GM21360 (cell line): ENCODE measurements at regions not wholly inside any gene's neighbourhood (a gene's known extent, or its start where the extent isn't known, plus 50 kb on each side); places are given as distances from the start of the nearest gene placed in this dataset.

Experiments
- ATAC-seq: cut with Tn5 transposase; IDR thresholded peaks from one replicate; pipeline ENCODE4 v1.9.1; 2021; ENCODE audit warnings: mild to moderate bottlenecking, moderate library complexity; ENCODE audit not compliant: unreplicated experiment

DNA sequence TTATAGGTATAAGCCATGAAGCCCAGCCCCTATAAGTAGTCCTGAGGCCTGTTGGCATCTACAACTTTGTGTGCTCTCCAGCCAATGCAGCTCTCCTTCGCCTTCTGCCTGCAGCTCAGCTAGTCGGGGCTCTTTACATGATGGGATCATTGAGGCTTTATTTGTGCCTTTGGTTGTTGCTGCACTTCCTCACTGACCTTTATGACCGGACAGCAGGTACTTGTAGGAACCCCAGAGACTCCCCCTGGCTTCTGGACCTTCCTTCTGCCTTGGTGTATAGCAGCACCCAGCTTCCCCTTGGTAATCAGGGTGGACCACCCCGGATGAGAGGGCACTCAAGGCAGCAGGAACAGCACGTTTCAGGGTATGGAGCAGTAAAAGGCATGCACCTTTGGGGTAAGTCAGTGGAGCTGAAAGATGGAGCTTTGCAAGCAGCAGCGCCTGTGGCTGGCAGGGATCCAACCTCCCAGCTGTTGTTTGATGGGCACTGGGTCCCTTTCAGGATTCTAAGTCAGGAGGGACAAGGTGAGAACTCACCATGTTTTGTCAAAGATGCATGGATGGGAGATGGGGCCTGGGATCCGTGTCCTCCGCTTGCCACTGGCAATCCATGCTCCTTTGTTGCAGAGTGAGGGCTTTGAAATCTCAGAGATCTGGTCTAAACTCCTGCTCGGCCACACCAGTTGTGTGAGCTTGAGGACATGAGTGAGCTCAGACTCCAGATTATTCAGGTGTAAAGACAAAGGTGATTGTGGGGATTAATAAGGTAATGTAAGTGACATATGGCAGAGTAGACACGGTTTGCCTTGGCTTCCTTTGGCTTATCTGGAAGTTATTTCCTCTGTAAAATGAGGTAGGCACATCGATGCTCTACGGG lies 65.1 kb upstream of the KLF13 start:
- no peak for ATAC-seq

DNA sequence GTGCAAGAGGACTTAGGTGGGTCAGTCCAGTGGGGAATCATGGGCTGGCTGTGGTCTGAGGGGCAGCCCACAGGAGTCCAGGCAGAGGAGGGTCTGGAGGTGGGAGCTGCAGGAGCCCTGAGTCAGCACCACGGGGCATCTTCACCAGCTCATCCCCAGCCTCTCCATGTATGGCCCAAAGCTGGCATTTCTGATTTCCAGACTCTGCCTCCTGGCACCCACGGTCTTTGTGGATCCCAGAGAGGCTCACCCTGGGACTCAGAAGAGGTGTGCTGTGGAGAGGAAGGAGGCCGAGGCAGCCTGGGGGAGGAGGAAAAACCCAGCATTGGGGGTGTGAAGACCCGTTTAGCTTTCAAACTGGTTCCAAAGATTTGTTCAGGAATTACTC lies 64.5 kb upstream of the KLF13 start:
- no peak for ATAC-seq

DNA sequence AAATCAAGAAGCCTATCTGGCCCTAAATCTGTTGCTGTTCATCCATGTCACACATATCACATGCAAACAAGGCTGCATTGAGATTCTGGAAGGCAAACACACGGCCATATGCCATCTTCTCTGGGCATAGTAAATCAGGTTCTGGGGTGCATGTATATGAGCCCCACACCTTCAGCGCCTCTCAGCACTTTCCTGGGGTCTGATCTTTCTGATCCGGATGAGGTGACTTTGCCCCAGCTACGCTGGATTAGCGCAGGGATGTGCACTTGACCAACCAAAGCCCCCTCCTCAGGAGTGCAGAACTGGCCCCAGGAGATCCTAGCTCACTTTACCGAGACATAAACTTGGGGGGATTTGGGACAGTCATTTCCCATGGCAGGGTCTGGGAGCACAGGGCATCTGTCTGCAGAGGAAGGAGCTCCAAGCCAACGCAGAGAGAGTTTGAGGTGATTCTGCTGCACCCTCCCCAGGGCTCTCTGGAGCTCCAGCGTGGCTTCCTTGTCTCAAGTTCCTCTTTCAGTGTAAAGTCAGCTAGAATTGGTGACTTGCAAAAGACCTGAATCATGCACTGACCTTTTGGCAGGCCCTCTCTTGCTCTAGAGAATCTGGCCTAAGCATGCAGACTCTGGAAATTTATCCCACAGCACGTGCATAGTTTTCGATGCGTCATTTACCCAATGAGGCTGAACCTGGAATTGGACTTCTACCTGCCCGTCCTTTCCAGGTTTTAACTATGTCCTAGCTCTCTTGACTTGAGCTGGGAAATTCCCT lies 63.5 kb upstream of the KLF13 start:
- no peak for ATAC-seq

DNA sequence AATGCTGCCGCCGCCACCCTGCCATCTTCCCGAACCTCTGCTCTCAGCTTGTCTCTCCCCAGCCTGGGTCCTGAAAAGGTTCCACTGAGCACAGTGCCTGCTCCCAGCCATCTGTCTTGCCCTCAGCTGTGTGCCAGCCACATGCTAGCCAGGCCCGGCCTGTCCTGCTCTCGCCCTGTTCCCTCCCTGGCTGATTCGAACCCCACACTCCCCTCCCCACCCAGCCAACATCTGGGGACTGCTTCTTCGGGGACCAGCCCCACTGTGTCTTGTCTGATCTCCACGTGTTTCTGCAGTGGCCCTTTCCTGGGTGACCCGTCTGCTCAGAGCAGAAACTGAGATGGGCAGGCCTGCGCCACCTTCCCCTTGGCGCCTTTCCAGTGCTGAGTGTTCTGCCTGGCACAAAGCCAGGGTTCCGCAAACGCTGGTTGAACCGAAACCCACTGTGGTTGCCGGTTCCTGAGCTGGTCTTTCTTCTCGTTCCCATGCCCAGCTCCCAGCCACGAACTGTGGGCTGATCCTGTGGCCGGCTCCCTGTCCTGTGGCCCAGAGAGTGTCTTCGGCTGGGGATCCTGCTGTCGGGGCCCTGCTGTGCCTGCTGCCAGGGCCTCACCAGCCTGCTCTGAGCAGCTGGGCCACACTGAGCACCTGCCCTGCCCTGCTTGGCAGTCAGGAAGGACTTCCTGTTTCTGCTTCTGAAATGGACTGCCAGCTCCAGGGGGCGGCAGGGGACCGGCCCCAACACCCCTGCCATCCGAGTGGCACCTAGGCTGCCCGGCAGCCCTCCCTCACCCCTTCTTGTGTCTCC lies 62.7 kb upstream of the KLF13 start:
- no peak for ATAC-seq

DNA sequence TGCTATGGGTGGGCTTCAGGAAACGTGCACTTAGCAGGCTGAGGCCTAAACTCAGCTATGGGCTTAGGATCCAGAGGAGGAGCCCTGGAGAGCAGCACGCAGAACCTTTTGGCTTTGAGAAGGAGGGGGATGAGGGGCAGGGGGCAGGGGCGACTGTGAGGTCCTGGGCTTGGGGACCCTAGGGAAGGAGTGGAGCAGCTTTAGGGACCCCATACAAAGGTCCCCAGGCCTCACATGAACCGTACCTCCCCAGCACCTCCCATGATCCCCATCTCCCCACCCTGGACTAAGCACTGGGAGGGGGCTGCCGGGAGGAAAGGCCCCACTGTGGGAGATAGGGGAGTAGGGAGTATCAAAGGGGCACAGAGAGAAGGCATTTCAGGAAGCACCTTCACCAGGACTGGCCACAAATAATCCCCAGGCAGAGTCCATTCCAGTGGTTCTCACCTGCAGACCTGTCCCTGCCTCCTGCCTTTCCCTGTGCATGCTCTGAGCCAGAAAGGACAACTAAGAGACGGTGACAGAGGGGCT lies 62.0 kb upstream of the KLF13 start:
- no peak for ATAC-seq

DNA sequence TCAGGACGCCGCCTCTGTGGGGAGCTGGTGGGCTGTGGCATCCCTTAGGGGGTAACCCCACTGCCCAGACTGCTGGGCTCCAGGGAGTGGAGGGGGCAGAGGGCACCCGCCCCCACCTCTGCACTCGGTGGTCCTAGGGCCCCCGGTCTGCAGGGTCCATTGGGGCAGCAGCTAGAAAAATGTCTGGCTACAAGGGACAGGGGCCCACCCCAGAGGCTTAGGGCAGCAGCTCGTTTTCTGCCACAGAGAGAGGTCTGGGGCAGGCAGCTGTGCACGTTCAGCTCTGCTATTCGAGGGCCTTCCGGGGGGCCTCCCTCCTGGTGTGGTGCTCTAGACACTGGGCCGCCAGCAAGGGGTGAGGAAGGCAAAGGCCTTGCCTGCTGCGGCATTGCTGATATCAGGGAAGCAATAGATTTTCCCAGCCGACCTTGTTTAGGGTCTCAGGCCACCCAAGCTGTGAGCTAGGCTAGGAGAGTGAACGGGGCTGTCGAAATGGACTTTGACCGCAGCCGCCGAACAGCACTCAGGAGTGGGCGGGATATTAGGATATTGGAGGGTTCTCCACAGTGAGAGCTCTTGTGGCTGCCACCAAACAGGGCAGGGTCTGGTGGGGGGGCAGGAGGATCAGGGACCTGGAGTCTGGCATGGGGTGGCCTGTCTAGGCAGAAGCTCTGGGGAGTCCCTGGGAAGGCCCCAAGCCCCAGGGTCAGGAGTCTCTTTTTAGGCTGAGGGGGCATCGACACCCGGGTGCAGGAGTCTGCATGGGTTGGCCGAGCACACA lies 61.4 kb upstream of the KLF13 start:
- no peak for ATAC-seq

DNA sequence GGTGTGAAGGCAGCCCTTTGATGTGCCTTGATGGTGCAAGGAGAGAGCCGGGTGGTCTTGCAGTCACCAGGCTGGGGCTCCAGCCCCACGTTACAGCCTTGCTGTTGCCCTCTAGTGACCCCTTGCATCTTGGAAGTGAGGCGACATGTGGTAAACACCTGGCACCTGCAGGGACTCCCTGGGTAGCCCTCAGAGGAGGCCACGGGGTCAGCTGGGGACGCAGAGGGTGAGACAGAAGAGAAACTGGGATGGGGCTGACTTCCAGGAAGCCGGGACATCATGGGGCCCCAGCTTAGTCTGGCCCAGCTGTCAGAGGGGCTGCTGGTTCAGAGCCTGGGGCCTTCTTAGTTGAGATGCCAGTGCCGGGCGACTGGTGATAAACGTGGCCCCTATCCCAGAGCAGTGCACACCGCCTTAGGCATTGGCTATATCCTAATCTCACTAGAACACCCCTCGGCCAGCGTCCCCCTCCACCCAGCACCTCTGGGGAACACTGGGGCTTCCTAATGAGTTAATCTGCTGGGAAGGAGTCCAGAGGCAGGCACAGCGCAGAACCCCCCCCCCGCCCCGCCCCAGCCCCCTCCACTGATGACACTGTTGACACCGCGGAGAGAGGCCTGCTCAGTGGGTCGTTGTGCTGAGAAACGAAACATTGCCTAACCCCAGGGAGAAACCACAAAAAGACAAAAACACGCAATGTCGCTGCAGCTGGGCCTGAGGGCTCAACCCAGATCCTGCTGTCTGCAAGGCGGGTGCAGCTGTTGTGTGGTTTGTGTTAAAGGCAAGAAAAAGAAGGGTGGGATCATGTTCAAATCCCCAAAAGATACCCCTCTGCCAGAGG lies 60.5 kb upstream of the KLF13 start:
- ATAC-seq: peak; percentile 35

DNA sequence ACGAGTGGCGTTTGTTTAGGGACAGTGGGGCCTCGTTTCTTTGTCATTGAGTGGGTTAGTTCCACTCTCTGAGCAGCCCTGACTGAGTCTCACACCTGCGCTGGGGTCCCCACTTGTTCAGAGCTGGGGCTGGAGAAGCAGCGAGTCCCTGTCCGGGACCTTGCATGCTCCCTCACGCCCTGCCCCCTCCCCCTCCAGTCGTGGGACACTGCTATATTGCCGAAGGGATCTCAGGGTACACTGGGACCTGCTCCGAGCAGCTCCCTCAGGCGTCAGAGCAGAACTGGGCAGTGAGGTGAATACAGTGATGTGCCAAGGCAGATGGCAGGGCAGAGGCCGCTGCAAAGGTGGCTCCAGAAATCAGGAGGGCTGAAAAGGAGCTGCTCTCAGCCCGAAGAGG lies 59.9 kb upstream of the KLF13 start:
- ATAC-seq: peak; percentile 14

DNA sequence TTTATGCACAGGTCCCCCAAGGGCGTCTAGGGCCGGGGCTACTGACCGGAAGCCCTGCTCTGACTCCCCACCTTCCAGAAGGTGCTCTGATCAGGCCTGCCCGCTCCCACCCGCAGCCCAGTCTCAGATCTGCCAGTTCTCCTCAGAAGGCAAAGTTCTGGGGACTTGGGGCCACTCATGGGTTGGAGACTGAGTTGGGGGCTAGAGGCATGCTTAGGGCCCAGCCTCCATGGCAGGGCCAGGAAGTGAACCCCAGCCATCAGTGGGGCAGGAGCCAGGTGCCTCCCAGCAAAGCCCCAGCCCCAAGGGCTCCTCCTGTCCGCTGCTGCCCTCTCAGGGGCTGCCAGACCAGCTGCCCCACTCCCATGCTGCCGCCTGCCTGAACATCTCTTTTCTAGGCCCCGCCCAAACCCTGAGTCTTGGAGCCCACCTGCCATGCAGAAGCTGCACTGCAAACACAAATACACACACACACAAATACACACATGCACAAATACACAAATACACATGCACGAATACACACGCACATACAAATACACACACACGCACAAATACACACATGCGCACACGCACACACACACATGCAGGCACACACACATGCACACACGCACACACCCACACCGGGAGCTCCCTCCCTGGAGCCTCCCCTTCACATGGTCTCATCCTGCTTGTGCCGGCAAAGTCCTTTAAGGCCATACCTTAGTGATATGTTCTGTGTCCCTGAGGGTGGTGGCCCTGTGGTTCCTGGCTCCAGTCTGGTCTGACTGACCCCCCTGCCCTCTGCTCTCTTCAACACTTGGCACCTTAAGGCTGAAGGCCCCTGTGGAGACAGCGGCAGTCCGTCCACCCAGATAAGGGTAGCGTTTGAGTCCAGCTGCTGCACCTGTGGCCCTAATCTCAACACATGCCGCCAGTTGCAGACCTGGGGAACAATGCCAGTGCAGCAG lies 59.2 kb upstream of the KLF13 start:
- no peak for ATAC-seq

DNA sequence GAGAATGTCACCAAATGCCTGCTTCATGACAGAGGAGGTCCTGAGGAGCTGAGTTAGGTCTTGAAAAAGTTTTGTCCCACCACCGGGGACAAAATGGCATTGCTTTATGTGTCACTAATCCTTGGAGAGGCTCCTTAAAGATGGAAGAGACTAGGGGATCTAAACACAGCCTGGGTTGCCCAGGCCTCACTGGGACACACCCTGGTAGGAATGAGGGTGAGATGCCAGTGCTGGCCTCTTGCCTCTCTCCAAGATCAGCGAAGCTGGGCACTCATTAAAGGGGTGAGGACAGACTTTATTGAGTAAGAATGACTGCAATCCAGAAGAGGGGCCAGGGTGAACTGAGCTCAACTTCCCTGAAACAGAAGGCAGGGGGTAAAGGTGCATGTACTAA lies 58.5 kb upstream of the KLF13 start:
- ATAC-seq: no peak

DNA sequence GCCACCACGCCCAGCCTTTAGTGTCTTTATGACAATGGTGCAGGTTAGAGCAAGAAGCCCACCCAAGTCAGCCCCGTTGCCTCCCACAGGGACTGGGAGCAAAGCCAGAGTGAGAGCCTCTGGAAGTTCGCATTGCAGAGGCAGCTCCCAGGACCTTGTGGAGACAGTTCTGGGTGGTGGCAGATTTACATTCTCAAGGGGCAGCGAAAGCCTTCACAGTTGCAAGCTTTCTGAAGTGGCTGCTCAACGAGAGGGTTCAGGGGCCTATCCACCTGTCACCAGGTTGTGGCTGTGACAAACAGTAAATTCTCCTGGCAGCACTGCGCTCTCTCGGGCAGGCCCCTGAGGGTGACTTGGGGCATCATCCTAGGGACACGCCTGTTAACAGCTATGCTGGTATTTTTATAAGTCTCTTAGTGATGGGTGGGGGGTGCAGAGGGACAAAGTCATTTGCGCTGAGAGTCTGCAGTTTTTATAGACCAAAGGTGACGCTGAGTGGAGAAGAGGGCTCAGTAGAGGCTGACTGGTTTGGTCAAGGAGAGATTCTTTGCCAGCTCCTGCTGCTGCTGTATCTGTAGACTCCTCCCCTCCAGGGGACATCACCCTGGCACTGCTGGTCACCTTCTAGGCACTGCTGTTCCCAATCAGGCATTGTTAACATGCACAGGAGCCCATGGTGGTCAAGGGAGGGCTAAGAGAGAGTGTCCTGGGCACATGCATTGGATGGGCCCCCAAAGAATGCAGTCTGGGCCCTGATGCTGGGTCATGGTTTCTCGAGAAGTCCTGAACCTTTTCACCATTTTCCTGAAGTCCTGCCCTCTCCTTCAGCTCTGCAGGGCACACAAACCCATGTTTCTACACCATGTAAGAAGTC lies 57.5 kb upstream of the KLF13 start:
- ATAC-seq: no peak

DNA sequence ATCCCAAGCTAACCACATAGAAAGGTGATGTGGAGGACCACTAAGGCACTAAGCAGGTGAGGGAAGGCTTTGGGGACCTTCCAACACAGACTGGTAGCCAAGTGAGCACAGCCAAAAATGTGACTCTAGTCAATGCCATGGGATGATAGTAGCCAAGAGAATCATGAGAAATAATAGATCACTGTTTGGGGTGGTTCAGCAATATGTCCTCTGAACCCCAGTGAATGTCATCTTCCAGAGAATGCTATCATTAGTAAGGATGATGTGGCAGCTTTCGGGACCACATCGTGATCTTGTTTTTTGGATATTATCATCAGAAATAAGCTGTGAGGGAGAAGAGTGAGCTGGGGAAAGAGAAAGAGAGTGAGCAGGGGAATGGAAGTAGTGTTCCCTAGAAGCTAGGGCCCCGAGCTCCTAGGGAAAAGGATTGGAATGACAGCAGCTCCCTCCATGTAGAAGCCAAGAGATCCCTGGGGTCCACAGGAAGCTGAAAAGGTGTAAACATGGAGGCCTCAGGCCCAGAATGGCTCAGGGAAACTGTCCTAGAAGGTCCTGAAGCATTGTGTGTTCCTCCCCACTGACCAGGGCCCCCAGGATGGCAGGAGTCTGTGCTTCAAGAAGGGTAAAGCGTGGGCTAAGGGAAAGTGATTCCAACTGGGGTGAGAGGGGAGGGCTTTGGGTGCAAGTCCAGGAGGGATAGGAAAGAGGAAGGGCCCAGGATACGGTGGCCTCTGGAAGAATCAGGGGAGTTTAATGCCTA lies 56.6 kb upstream of the KLF13 start:
- no peak for ATAC-seq

DNA sequence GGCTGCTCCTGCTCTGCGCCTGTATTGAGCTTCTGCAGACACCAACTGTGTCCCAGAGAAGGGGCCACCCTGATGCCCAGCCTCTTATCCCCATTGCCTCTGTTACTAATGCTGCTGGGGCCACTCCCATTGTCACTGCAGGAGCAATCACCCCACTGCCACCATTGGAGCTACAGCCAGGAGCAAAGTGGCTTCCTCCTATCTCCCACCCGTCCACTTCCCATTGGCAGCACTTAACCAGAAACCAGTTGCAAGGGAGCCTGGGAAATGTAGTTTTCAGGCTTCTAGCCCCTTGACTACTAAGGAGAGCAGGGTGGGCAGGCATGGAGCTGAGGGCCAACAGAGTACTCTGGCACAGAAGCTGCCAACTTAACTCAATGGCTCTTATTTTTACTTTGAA lies 55.9 kb upstream of the KLF13 start:
- ATAC-seq: no peak

DNA sequence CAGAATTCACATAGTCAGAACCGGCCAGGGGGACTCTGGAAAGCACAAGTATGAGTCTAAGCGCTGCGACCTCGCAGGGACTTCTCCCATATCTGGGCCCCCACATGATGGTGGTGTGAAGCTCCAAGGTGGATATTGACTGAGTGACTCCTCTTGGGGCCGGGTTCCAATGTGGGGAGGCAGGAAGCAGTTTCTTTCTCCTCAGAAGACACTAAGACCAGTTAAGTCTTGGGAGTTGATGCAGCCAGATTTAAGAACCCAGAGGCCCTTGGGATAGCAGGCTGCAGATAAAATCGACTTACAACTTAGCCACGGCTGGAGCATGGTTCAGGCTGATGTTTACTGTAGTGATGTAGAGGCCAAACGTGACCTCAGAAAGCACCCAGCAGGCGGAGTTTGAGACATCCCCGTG lies 55.4 kb upstream of the KLF13 start:
- ATAC-seq: no peak

DNA sequence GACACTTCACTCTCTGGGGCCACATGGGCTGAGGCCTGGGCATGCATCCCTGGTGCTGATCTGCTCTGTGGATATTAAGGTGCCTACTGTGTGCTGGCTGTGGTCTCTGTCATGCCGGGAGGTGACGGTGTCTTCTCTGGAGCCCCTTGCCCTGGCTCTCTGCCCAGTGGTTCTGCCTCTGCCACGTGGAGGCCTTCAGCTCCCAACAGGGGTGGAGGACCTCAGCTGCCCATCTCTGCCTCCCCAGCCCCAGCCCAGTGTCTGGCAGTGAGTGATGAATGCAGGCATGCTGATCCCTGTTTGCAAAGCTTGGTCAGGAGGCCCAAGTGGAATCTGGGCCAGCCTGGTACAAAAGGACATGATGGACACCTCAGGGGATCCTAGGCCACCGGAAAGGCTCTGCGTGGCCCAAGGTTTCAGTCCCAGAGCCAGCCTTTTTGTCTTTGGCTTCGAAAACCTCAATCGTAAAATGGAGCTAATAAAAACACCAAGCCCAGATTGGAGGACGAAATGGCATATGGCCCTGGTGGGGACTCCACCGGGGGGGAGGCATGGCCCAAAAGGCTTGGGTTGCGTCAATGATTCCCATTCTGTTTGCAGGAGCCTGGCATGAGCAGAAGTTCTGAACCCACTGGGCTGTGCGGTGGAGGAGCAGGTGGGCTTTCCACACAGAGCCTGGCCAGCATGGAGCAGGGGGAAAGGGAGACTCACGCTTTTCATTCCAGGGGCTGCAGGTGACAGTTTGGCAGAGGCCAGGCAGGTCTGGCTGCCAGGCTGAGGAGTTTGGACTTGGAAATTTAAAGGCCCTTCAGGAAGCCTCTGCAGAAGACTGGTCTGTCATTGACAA lies 54.7 kb upstream of the KLF13 start:
- no peak for ATAC-seq
